ENCODE measurements at regions not wholly inside any gene's neighbourhood (a gene's known extent, or its start where the extent isn't known, plus 50 kb on each side); places are given as distances from the start of the nearest gene placed in this dataset.

- DNase-seq, result no peak
These were observed 376.2 kb downstream of the GXYLT1 start for GRCh38 chr12:41768456-41768855.

- no peak for DNase-seq
These were observed 382.0 kb downstream of the GXYLT1 start for GRCh38 chr12:41762691-41763090.

DNA sequence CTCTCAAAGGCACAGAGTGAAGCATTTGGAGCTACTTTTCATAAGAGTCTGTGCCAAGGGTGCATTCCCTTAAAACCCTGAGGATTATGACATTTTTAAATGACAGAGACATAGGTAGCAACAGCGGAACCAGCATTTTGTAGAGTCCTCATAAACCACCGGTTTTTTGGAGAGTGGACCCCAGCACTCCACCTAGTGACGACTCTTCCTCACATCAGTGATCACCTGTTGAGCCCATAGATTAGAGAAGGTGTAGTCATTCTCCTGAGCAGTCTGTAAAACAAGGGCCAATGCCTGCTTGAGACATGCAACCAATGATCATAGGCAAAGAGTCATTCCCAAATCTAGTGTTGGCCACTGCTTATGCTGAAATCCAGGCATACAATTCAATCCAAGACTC, 399.1 kb downstream of the GXYLT1 start:
- DNase-seq, result no peak

DNA sequence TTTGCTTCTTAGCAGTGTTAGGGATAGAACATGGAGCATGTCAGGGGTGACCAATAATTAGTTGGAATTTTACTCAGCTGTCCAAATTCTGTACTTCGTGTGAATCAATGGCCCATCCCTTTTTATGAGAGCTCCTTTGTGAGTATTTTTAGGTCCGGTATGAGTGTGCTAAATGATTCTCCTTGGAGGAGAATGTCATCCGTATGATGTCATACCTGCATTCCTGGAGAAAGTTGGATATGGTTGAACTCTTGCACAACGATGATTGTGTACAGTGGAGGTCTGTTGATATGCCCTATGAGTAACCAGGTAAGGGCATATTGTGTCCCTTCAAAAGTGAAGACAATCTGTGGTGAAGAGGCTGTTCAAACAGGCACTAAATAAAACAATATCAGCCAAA, 400.8 kb downstream of the GXYLT1 start:
- no peak for DNase-seq

- no peak for DNase-seq
These were observed 405.6 kb downstream of the GXYLT1 start for GRCh38 chr12:41739066-41739465.

DNA sequence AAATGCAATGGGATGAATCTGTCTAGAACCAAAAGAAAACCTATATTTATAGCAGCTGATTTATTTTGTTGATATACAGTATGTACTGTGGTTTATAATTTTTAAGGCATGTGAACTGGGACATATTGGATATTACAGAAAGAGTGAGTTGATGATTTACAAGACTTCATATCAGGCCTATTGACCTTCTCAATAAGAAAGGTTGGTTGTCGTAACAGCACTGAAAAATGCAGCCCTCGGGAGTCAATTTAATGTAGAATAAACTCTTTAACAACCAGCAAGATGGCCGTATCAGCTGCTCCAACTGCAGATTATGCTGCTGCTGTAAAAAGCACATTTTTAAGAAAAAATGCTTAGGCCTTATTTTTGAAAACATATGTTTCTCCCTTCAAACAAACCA, 407.3 kb downstream of the GXYLT1 start:
- DNase-seq, result no peak

DNA sequence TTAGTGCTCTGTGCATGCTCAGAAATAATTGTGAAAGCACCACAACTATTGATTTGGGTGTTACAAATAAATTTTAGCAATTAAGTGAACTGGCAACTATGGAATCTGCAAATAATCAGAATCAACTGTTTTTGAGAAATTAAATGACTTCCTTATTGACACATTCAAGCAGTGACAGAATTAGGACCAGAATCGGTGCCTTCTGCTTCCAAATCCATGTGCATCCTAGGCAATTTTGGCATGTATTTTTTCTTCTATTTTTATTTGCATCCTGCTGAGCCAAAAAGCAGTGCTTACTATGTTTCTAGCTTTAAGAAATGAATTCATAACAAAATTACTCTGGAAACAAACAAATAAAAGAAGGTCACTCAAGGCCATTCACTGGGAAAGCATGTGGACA, 408.2 kb downstream of the GXYLT1 start:
- DNase-seq, result no peak

GRCh38 chr12:41731691-41732090, 413.0 kb downstream of the GXYLT1 start:
- no peak for DNase-seq

GRCh38 chr12:41731061-41731460, 413.6 kb downstream of the GXYLT1 start:
- DNase-seq, result no peak

- no peak for DNase-seq
These were observed 420.5 kb downstream of the GXYLT1 start for GRCh38 chr12:41724216-41724615.

DNA sequence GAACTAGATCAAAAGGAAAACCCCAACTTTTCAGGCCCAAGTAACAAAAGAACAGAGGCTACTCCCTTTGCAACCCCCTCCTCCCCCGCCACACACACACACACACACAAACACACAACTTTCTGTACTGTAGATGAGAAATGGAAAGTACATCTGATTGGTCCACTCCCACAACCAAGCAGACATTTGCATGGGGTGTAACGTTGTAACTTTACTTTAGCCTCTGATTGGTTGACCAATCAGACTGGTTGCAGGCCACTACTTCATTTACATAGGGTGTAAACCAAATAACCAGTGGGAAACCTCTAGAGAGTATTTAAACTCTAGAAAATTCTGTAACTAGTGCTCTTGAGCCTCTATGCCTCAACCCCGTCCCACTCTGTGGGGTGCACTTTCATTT, 425.5 kb downstream of the GXYLT1 start:
- DNase-seq, result no peak

- DNase-seq, result no peak
These were observed 429.4 kb downstream of the GXYLT1 start for GRCh38 chr12:41715256-41715655.

GRCh38 chr12:41709463-41710285, 435.0 kb downstream of the GXYLT1 start:
- peak; percentile 7 to 22 for DNase-seq

DNA sequence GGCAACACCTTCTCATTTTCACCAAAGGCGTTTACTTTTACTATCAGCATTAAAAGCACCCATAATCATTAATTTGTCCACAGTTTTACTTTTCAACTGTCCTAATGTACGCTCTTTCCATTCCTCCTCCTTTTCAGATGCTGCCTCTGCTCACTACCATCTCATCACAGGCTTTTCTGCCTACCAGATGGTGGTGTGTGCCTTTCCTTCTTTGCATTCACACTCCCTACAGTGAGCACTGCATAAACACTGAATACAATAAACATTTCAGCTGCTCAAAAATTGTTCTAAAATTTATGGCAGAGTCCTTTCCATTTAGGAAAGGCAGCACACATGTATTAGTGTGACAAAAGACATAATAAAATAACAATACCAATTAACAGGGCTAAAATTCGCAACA, 435.7 kb downstream of the GXYLT1 start:
- DNase-seq, result no peak

GRCh38 chr12:41706376-41706775, 438.3 kb downstream of the GXYLT1 start:
- no peak for DNase-seq

GRCh38 chr12:41701943-41702601, 442.6 kb downstream of the GXYLT1 start:
- DNase-seq, result no peak

DNA sequence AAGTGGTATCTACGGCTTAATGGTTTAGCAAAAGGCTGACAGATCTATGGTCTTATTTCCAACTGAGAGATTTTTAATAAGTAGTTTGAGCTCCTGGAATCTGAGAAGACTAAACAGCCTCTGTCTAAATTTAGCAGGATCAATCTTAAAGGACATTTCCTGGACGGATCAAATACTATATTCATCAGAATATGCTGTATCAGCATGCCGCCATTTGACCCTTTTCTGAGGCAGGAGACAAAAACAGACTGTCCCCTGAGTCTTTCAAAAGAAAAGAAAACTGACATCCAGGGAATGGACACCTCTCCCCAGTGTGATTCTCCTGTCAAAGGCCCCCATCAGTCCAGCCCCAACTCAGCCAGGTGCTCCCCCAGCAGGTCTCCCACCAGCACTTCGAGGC, 443.7 kb downstream of the GXYLT1 start:
- no peak for DNase-seq

GRCh38 chr12:41699658-41700057, 445.0 kb downstream of the GXYLT1 start:
- no peak for DNase-seq

- no peak for DNase-seq
These were observed 447.5 kb downstream of the GXYLT1 start for GRCh38 chr12:41697161-41697560.

GRCh38 chr12:41684997-41685396, 459.7 kb downstream of the GXYLT1 start:
- no peak for DNase-seq

GRCh38 chr12:41683513-41684240, 461.0 kb downstream of the GXYLT1 start:
- DNase-seq, result no peak

GRCh38 chr12:41683023-41683422, 461.7 kb downstream of the GXYLT1 start:
- DNase-seq, result no peak

- DNase-seq, result no peak
These were observed 462.8 kb downstream of the GXYLT1 start for GRCh38 chr12:41681898-41682297.
